Mucosa of rectum (tissue), 2 donors: ENCODE measurements at regions not wholly inside any gene's neighbourhood (a gene's known extent, or its start where the extent isn't known, plus 50 kb on each side); places are given as distances from the start of the nearest gene placed in this dataset.

Experiments
- H3K27ac ChIP-seq, 2 donors: one replicate each; pipeline ENCODE4 v1.7.0; 2013; ENCODE audit warnings: inconsistent platforms in 2 of 2, low read depth in 2 of 2, low read length in 2 of 2
- H3K27me3 ChIP-seq, 2 donors: one replicate each; pipeline ENCODE4 v1.7.0; 2013; ENCODE audit warnings: low read length in 2 of 2; ENCODE audit not compliant: control insufficient read depth in 2 of 2, insufficient read depth in 2 of 2
- H3K36me3 ChIP-seq, 2 donors: one replicate each; pipeline ENCODE4 v1.7.0; 2013; ENCODE audit warnings: low read length in 2 of 2; ENCODE audit not compliant: control insufficient read depth in 2 of 2, insufficient read depth in 2 of 2
- H3K4me1 ChIP-seq, 2 donors: one replicate each; pipeline ENCODE4 v1.7.0; 2013; ENCODE audit warnings: low read length in 2 of 2, mild to moderate bottlenecking in 1 of 2; ENCODE audit not compliant: control insufficient read depth in 2 of 2, insufficient read depth in 2 of 2
- H3K4me3 ChIP-seq, 2 donors: one replicate each; pipeline ENCODE4 v1.7.0; 2013; ENCODE audit warnings: low read length in 2 of 2
- H3K9ac ChIP-seq, 2 donors: one replicate each; pipeline ENCODE4 v1.7.0; 2013; ENCODE audit warnings: low read length in 2 of 2, low read depth in 1 of 2, mild to moderate bottlenecking in 1 of 2
- H3K9me3 ChIP-seq, 2 donors: one replicate each; pipeline ENCODE4 v1.7.0; 2013; ENCODE audit warnings: low read length in 2 of 2; ENCODE audit not compliant: control insufficient read depth in 2 of 2
- donor health status: healthy.
- donor health status: Normal muscosa, but diverticular disease.

DNA sequence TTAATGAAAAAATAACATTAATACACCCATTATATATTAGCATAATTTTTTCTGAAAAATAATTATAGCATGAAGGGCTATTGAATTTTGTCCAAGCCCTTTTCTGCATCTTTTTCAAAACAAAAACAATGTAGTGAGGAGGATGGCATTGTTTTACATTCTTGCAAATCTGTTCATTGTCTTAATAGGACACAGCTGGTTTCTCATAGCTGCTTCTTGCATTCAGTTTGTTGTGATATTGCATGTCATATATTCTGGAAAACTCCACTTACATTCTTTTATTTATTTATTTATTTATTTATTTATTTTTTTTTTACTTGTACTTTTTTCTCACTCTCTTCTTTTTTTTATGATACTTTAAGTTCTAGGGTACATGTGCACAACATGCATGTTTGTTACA lies 107.4 kb downstream of the NR1D2 start:
- H3K27ac ChIP-seq, result no peak overlapping the region
- no peaks in the 10 kb centered on the region for H3K4me1 ChIP-seq
- H3K36me3 ChIP-seq, result no peaks in the 10 kb centered on the region
- no peak overlapping the region for H3K9ac ChIP-seq
- H3K9me3 ChIP-seq, result no peaks in the 10 kb centered on the region
- no peak overlapping the region for H3K4me3 ChIP-seq
- H3K27me3 ChIP-seq, result no peaks in the 10 kb centered on the region

DNA sequence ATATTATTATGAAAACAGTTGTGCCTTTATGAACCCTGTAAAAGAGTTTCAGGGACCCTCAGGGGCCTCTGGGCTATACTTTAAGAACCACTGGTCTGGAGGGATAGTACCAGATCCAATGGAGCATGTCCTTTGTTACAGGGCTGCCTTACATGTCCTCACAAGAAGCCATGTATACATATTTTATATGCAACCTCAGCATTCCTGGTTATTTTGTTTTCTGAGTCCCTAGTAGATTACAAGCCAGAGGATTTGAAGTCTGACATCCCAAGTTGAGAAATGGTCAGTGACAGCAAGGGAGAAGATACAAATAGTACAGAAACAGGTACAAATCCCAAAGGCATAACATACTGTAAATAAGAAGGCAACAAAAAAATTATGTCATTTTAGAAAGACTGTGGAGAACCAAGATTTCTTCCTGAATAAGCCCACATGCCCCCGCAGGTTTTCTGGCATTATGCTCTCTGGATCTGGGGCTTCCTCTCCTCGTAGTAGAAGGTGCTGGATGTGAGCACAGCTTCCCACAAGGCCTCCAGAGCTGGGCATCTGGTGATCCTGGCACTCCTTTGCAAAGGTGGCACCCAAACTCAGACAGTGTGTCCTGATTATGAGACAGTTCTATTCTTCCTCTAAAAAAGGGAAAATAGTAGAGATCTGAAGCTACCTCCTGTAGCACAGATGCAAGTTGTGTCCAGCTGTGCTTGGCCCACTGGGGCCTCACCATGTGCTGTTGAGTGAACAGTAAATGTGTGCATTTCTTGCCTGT lies 114.0 kb downstream of the NR1D2 start:
- no peaks in the 10 kb centered on the region for H3K36me3 ChIP-seq
- H3K27ac ChIP-seq, result no peak overlapping the region
- no peaks in the 10 kb centered on the region for H3K27me3 ChIP-seq
- no peak overlapping the region for H3K9ac ChIP-seq
- no peak overlapping the region for H3K4me3 ChIP-seq
- no peaks in the 10 kb centered on the region for H3K4me1 ChIP-seq
- H3K9me3 ChIP-seq, result no peaks in the 10 kb centered on the region

DNA sequence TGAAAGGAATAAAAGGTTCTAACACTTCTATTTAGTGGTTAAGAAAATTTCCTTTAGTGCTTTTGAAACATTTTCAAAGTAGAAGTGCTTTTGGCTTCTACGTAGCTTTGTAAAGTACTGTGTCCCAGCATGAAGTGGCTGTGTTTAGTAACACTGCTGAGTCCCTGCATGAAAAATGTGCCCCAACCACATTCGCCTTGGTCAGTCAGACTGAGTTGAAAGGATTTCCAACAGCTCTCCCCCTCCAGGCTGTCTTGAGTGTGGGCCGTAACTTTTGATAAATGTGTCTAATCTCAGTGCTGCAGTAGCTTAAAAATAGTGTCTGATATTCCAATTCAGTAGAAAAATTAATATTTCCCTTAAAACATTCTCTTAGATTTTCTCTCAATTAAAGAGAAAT lies 115.0 kb downstream of the NR1D2 start:
- H3K4me1 ChIP-seq, result no peaks in the 10 kb centered on the region
- no peak overlapping the region for H3K4me3 ChIP-seq
- H3K27me3 ChIP-seq, result no peaks in the 10 kb centered on the region
- no peaks in the 10 kb centered on the region for H3K36me3 ChIP-seq
- H3K9ac ChIP-seq, result no peak overlapping the region
- no peak overlapping the region for H3K27ac ChIP-seq
- H3K9me3 ChIP-seq, result no peaks in the 10 kb centered on the region

DNA sequence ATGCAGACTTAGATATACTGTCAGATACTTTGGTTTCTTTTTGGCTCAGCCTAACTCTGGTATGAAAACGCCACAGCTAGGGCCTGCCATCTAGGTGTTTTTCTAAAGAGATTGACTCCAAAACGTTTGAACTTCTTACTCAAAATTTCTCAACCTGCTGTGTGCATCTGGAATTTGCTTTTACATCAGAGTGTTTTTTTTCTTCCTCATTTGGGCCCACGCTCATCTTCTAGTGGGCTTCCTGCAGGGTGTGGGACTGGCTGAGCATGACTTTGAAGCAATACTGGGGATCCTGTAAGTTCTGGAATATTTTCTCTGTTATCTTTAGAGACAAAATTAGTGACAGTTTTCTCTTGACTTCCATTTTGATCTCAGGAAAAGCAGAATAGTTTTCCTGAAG lies 117.8 kb downstream of the NR1D2 start:
- H3K4me1 ChIP-seq, result no peaks in the 10 kb centered on the region
- H3K27ac ChIP-seq, result no peak overlapping the region
- no peaks in the 10 kb centered on the region for H3K27me3 ChIP-seq
- no peaks in the 10 kb centered on the region for H3K9me3 ChIP-seq
- no peak overlapping the region for H3K9ac ChIP-seq
- H3K4me3 ChIP-seq, result no peak overlapping the region
- no peaks in the 10 kb centered on the region for H3K36me3 ChIP-seq
